ENCODE measurements at regions not wholly inside any gene's neighbourhood (a gene's known extent, or its start where the extent isn't known, plus 50 kb on each side); places are given as distances from the start of the nearest gene placed in this dataset.
"Not testable (repeated sequence)": the region's sequence is repeated elsewhere in the genome, so short reads cannot be mapped to it uniquely, and the experiment has no call there.

DNA sequence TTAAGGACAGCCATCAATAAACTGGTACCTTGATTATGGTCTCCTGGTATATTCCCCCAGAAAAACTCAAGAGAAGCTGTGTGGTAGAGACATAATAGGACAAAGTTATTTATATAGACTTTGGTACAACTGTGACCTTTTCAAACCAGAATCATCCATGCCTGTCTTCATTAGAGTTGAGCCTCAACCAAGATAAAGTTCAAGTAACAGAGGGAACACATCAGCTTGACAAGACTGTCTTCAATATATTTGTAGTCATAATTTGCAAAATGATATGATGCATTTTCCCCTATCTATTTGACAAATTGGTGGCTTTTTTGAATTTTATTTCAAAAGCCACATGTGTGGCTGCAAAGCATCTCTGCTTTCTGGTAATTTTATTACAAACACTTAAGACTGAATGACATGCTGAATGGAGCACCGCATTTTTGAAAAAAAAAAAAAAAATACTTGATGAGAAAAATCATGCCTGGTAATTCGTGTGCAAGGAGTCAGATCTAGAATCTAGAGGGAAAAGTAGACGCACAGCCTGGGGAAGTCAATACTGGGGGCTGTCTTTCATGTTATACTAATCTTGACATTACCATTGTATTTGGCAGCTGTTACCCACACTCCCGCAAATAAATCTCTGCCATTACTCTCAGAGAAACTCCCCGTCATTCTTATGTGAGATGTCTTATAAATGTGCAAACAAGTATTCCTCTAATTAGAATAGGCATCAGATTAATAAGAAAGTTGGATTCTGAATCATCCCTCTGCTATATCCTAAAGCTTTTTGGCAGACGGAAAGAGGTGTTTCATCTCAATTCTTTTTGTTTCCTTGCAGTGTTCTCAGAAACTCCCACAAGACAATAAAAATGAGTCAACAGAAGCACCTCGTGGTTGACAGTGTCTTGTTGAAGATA, 554.8 kb upstream of the CBLB start:
- DNase-seq: no peak

DNA sequence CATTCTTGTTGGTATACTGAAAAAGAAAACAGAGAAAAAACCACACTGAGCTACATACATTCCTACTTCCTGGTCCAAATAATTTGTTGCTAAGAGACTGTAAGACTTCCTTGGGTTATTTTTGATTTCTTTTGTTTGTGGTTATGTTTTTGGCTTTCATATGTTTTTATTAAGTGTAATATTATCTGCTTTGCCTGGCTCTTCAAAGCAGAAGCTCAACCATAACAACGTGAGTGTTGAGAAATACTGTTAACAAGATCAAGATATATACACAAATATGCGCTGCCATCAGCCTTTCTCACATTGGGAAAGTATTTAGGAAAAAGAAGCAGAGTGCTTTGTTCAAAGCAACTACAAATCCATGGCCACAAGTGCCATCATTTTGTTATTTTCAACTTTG, 556.2 kb upstream of the CBLB start:
- no peak for DNase-seq

DNA sequence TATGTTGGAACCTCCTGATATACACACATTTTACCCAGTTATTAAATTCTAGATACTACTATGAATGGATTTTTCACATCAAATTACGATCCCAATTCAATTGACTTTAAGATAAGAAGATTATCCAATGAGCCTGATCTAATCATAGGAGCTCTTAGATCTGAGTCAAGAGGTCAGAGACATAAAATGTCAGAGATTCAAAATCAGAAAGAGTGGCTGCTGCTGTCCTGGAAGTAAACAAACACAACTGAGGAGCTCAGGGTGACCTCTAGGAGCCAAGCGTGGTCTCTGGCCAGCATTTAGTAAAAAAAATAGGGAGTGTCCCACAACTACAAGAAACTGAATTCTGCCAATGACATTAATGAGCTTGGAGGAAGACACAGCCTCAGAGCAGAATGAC, 557.1 kb upstream of the CBLB start:
- no peak for DNase-seq

DNA sequence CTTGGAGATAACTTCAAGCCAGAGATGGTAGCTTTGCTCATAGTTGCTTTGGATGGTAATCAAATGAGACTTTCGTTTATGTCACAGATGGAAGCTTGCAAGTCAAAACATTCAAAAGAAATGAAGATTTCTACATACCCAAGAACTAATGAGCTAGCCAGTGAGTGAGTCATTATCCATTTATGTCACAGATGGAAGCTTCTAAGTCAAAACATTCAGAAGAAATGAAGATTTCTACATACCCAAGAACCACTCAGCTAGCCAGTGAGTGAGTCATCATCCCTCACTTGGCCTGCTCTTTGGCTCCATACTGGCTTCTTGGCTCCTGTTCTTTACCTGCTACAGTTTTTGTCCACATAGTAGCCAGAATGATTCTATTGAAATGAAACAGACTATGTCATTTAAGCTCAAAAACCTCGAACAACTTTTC, 559.8 kb upstream of the CBLB start:
- no peak for DNase-seq

DNA sequence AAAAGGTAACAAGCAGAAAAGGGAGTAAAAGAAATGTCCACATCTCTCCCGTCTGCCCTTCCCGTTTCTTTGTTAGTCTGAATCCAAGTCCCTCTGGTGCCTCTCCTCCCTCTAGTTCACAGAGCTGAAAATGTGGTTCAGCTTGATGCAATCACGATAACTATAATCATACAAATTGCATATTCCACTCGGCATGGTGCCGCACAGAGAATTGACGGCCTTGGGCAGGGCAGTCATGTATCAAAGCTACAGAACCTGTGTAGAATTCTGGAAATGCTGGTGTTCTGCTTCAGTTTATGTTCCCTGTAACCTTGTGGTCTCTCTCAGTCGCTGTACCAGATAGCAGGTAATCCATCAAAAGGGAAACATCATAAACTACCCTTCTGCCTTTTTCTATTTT, 562.9 kb upstream of the CBLB start:
- DNase-seq: no peak

DNA sequence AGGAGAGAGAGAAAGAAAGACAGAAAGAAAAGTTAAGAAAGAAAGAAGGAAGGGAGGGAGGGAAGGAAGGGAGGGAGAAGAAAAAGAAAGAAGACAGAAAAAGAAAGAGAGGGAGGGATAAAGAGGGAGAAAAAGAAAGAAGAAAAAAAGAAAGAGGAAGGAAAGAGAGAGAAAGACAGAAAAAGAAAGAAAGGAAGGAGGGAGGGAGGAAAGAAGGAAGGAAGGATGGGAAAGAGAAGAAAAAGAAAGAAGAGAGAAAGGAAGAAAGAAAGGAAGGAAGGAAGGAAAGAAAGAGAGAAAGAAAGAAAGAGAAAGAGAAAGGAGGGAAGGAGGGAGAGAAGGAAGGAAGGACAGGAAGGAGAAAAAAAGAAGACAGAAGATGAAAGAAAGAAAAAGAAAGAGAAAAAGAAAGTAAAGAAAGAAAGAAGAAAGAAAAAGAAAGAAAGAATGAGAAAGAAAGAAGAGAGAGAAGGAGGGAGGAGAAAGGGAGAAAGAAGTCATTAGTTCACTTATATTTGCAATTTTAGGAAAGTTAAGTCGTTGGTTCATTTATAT, 567.2 kb upstream of the CBLB start:
- no peak for DNase-seq

DNA sequence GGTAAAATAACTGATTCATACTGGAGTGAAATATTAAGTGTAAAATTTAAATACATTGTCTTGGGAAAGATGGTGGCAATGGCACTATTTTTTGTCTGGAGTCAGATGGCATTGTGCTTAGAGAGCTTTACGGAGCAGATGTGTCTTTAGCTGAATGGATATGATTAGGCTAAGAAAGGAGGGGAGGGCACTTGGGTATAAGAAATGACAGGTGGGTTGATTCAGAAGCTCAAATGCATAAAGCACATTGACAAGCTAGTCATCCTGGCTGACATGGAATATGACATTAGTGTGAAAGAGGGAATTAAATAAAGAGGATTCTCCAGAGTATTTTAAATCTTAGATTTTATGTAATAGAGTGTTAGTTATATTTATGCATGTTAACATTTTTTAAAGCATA, 570.1 kb upstream of the CBLB start:
- no peak for DNase-seq

DNA sequence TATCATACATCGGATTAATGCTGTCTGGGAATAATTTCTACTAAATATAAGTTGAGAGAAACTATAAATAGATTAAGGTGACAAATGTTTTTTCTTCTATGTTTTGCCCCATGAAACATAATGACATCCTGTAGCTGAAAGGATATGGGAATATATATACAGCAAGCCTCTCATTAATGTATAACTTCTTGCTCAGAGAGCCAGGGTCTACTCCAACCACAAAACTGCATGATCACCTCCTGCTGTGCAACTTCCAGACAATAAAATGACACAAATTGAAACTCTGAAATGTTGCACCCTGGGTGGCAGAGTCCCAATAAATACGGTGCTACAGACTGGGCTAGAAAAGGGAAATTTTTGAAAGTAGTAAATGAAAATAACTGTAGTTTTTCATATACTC, 571.9 kb upstream of the CBLB start:
- DNase-seq: no peak

DNA sequence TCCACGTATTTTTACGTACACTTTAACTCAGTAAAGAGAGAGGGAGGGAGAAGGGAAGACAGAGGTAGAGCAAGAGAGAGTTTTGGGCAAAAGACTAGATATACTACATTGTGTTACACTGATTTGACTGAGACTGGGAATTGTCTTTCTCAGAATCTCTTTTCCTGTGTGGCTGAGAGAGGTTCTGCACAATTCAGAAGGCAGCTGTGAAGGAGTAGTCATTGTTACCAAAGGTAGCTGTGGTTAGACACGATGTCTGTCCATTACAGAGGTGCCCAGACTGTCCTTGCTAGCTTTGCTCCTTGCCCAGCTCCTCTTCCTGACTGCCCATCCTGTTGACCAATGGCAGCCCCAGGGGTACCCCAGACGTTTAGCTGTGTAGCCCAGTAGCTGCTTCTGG, 577.5 kb upstream of the CBLB start:
- DNase-seq: no peak

DNA sequence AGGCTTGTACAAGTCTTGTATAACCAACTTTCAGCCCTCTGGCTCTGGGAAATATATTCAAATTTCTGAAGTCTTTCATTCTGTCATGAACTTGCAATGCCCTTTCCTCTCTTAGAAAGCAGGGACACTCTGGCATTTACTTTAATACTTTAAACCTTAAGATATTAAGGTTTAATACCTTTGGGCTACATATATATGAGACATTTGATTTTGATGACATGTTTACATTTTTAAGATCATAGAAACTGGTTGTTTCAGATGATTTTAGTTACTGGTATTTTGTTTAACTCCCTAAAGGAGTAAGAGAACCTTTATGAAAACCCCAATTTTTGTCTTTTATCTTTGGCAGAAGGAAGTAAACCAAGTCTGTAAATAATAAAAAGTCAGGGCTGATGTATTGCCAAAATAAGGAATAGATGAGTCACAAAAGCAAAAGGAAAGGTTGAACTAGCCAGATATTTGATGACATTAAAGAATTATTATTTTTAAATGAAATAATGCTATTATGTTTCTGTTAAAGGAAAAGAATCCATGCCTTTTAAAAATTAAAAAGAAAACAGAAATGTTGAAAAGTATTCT, 579.0 kb upstream of the CBLB start:
- DNase-seq: no peak

DNA sequence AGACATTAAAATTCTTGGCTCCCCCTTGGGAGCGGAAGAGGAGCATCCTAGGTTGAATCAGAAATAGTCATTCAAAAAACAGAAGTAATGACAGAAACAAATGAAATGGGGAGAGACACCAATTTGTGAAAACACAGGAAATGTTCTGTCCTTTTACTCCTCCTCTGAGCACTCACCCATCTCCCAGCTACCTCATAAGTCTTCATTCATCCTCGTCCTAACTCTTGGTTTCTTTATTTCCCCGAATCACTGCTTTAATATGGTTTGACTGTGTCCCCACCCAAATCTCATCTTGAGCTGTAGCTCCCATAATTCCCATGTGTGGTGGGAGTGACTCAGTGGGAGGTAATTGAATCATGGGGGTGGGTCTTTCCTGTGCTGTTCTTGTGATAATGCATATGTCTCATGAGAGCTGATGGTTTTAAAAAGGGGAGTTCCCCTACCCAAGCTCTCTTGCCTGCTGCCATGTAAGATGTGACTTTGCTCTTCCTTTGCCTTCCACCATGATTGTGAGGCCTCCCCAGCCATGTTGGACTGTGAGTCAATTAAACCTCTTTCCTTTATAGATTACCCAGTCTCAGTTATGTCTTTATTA, 579.7 kb upstream of the CBLB start:
- not testable (repeated sequence) for DNase-seq

DNA sequence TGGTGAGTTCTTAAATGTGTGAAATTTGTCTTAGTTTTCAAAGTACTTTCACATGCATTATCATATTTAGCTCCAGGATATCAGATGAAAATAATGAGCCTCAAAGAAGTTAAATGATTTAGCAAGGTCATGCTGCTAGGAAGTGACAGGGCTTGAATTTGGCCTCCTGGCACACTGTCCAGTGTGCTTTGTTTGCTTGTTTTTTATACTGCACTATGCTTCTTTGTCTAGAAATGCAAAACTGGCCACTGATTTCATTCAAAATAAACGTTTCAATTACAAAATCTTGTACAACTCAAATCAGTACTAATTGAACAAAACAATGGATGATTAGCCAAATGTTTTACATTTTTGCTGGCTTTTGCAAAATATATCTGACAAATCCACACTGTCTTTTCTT, 583.3 kb upstream of the CBLB start:
- no peak for DNase-seq

DNA sequence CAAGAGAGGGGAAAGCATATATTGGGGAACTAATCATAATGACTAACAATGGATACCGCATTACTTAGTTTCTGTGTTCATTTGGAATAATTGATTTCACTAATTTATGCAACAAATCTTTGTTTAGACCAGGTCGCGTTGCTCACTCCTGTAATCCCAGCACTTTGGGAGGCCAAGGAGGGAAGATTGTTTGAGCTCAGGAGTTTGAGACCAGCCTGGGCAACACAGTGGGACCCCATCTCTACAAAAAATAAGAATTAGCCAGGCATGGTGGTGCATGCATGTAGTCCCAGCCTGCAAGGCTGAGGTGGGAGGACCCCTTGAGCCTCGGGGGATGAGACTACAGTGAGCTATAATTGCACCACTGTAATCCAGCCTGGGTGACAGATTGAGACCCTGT, 585.7 kb upstream of the CBLB start:
- no peak for DNase-seq

DNA sequence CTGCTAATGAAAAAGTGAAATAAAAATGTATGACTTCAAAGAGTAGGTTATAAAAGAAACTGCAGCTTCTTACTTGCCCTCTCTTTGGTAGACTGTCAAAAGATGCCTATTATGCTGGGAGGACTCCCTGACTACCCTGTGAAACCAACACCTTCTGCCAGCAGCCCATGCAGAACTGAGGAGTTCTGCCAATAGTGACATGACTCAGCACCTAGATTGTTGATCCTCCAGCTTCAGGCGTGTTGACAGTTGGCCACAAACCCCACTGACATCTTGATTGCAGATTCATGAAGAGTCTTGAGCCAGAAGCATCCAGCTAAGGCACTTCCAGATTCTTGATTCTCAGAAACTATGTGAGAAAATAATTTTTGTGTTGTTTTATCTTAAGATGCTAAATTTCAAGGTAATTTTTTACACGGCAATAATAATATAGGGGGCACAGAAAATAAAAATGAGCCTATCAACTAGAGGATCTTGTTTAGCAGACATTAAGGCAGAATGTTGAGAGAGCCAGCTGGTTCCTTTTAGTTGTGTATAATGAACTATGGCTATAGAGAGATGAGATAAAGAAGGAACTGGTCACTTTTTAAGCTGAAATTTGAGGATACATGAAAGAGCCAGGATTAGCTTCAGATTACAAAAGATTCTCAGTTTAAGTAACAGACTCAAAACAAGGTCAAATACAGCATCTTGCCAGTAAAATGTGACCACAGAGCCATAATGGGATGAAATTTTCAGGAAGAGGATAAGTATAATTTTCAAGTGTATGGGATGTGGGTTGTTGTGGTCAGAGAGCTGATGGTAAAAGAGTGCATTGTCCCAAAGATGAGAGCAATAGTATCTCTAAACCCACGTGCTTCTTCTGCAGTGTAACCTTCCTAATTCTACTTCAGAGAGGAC, 588.7 kb upstream of the CBLB start:
- no peak for DNase-seq

DNA sequence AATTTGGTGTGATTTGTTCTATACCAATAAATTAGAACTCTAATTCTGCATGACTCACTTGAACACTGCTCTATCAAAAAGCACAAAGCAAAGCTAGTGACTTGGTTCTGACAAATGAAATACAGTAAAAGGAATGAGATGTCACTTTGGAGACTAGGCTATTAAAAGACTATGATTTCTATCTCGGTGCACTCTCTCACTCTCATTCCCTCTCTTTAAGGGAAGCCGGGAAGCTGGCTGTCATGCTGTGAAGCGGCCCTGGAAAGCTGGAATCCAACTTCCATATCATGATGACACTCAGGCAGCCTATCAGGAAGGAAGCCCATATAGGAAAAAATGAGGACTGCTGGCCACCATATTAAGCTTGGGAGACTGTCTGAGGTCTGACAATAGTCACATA, 590.1 kb upstream of the CBLB start:
- no peak for DNase-seq

DNA sequence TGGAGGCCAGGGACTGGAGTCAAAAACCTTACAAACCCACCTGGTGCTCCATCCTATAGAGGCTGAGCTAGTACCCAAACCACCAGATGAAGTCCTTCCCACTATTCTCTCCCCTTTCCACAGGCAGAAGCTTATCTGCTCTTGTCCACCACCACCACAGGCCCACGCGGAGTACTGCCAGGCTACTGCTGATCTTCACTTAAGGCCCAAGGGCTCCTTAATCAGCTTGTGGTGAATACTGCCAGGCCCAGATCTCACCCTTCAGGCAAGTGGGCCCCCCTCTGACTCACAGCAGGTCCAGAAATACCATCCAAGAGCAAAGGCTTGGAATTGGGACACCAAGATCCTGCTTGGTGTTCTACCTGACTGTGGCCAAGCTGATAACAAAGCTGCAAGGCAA, 598.1 kb upstream of the CBLB start:
- DNase-seq: no peak

DNA sequence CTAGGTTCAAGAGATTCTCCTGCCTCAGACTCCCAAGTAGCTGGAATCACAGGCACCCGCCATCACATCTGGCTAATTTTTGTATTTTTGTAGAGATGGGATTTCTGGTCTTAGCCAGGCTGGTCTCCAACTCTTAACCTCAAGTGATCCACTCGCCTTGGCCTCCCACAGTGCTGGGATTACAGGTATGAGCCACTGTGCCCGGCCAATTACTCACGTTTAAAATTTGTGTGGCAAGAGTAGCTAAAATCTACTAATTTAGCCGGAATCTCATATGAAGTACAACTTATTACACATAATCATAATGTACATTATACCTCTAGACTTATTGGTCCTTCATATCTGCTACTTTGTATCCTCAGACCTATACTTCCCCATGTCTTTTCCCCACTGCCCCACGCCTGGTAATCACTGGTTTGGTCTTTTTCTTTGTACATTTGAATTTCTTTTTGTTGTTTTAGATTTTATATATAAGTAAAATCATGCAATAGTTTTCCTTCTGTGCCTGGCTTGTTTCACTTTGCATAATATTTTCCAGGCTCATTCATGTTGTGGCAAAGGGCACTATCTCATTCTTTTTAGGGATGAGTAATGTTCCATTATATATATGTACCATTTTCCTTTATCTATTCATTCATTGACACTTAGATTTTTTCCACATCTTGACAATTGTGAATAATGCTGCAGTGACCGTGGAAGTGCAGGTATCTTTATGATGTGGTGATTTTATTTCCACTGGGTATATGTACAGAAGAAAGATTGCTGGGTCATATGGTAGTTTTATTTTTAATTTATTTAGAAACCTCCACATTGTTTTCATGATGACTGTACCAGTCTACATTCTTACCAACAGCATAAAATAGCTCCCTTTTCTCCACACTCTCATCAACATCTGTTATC, 605.0 kb upstream of the CBLB start:
- DNase-seq: no peak

DNA sequence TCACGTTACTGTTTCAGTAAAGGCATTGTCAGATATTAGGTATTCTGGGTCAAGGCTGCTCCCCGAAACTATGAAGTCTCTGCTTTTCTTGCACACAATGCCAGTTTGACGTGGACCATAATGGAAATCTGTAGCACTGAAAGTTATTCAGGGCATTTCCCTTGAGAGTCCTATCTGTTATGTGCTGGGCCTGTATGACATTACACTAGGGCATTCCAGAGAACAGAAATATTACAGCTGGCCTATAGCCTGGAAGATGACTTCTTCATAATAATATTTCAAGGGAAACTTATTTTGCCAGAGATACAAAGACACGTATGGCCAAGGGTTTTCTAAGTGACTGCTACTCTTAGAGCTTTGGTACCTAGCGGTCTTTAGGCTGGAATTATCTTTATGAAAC, 613.6 kb upstream of the CBLB start:
- no peak for DNase-seq

DNA sequence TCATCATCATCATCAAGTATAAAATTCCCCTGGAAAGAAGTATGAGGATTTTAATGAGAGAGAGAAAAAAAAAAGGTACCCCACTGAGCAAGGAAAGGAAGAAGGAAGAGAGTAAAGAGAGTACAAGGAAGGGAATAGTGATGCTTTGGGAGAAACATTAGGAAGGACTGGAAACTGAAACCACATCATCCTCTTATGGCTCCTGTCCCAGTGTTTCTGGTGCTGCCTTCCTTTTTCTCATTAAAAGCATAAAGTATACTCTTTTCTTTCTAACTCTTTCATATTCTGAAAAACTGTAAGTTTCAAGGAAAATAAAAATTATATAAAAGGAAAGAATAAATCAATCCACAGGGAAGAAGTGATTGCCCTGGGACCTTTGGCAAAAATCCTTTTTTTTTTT, 616.4 kb upstream of the CBLB start:
- DNase-seq: no peak

DNA sequence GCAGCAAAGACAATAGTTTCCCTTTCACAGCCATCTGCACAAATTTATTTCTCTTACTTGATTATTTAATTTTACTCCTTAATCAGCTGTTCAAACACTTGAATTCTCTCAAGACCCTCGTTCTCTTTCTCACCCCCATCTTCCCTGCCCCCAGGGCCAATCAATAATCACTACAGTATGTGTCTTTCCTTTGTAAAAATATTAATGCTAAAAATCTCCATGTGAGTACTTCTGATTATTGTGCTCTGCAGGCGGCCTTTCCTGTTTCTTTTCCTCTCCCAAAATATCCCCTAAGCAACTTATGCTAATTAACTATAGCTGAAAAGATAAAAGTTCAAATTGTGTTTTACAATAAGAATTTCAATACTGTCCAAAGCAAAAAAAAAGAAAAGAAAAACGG, 617.0 kb upstream of the CBLB start:
- DNase-seq: no peak

DNA sequence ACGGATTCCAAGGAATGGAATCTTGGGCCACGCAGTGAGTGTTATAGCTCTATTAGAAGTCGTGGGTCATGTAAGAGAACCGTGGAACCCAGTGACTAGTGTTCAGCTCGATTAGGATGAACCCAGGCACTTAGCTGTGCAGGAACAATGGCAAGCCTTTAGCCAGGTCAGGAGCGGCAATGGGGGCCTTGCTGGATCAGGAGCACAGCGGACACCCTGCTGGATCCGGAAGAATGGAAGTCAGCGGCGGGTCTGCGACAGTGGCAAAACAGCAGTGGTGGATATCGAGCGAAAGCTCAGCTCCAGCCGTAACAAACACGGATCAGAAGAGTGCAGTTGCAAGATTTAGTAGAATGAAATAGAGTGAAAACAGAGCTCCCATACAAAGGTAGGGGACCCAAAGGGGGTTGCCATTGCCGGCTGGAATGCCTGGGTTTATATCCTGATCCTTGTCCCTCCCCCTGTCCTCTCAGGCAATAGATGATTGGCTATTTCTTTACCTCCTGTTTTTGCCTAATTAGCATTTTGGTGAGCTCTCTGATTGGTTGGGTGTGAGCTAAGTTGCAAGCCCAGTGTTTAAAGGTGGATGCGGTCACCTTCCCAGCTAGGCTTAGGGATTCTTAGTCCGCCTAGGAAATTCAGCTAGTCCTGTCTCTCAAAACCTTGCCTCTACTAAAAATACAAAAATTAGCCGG, 618.3 kb upstream of the CBLB start:
- not testable (repeated sequence) for DNase-seq

Data from CD4-positive, alpha-beta T cell treated with Interleukin-1 beta for 1 hour (primary cell).